Liver (tissue), 3 donors: ENCODE measurements at regions not wholly inside any gene's neighbourhood (a gene's known extent, or its start where the extent isn't known, plus 50 kb on each side); places are given as distances from the start of the nearest gene placed in this dataset.

Source experiments
- CTCF ChIP-seq: fragments of 150-350 bp; IDR thresholded peaks from 2 replicates; pipeline ENCODE4 v1.5.1; 2017; ENCODE audit warnings: improper control_type of control experiment, low read depth, low read length; ENCODE audit not compliant: missing input control
- EGR1 ChIP-seq, 2 donors: IDR thresholded peaks; 2 replicates each; pipeline ENCODE4 v1.6.1; 2016 to 2018; ENCODE audit warnings: antibody characterized with exemption in 2 of 2, low read depth in 2 of 2
- HNF4G ChIP-seq: IDR thresholded peaks from 2 replicates; pipeline ENCODE4 v1.6.1; 2016; ENCODE audit warnings: antibody characterized with exemption
- JUND ChIP-seq, 2 donors: IDR thresholded peaks; 2 replicates each; pipeline ENCODE4 v1.6.1; 2016; ENCODE audit warnings: antibody characterized with exemption in 2 of 2
- MAX ChIP-seq: IDR thresholded peaks from 2 replicates; pipeline ENCODE4 v1.6.1; 2016; ENCODE audit warnings: antibody characterized with exemption
- RXRA ChIP-seq, 2 donors: IDR thresholded peaks; 2 replicates each; pipeline ENCODE4 v1.6.1; 2017 to 2018; ENCODE audit warnings: antibody characterized with exemption in 2 of 2, mild to moderate bottlenecking in 1 of 2
- SP1 ChIP-seq: IDR thresholded peaks from 2 replicates; pipeline ENCODE4 v1.6.1; 2018; ENCODE audit warnings: antibody characterized with exemption, mild to moderate bottlenecking
- TAF1 ChIP-seq: conservative IDR thresholded peaks from 2 replicates; pipeline ENCODE4 v1.6.1; 2016; ENCODE audit warnings: antibody characterized with exemption, mild to moderate bottlenecking
- donor health status: healthy.
- donor health status: healthy.

- TF ChIP-seq HNF4G (no peak), TAF1 (no peak), CTCF (no peak), JUND (IDR thresholded peaks at IDR 0.05) (no peak), RXRA (IDR thresholded peaks at IDR 0.05) (no peak), SP1 (no peak), EGR1 (IDR thresholded peaks at IDR 0.05; ENCODE audit: low read depth in 2 of 2) (no peak), MAX (no peak)
Observed at GRCh38 chr6:18314317-18314997, 50.1 kb upstream of the DEK start.
